Activated T-cell treated with anti-CD3 and anti-CD28 coated beads for 24 hours (primary cell): ENCODE measurements at regions not wholly inside any gene's neighbourhood (a gene's known extent, or its start where the extent isn't known, plus 50 kb on each side); places are given as distances from the start of the nearest gene placed in this dataset.

Experiments
- DNase-seq: peaks from one replicate; pipeline ENCODE4 v3.0.0-alpha.2; 2020; ENCODE audit warnings: low read depth

GRCh38 chr4:24057915-24058559 is 168.2 kb upstream of the PPARGC1A start:
- DNase-seq = no peak

- no peak for DNase-seq
Measured at GRCh38 chr4:24056289-24056688, 166.4 kb upstream of the PPARGC1A start.

GRCh38 chr4:24055623-24056022 is 165.8 kb upstream of the PPARGC1A start:
- no peak for DNase-seq

- DNase-seq = no peak
Measured at GRCh38 chr4:24054910-24055309, 165.1 kb upstream of the PPARGC1A start.

GRCh38 chr4:24053934-24054333 is 164.1 kb upstream of the PPARGC1A start:
- DNase-seq = no peak

- no peak for DNase-seq
Measured at GRCh38 chr4:24044610-24045589, 155.1 kb upstream of the PPARGC1A start.

- no peak for DNase-seq
Measured at GRCh38 chr4:24042094-24042493, 152.2 kb upstream of the PPARGC1A start.

- DNase-seq = no peak
Measured at GRCh38 chr4:24040811-24041210, 151.0 kb upstream of the PPARGC1A start.

- no peak for DNase-seq
Measured at GRCh38 chr4:24033626-24034025, 143.8 kb upstream of the PPARGC1A start.

- no peak for DNase-seq
Measured at GRCh38 chr4:24032371-24032989, 142.6 kb upstream of the PPARGC1A start.

GRCh38 chr4:24026596-24026995 is 136.7 kb upstream of the PPARGC1A start:
- no peak for DNase-seq

- DNase-seq = no peak
Measured at GRCh38 chr4:24024605-24025004, 134.8 kb upstream of the PPARGC1A start.

GRCh38 chr4:24024157-24024556 is 134.3 kb upstream of the PPARGC1A start:
- DNase-seq = no peak

- DNase-seq = no peak
Measured at GRCh38 chr4:24015782-24016181, 125.9 kb upstream of the PPARGC1A start.

GRCh38 chr4:24013668-24014422 is 124.0 kb upstream of the PPARGC1A start:
- DNase-seq = no peak

- no peak for DNase-seq
Measured at GRCh38 chr4:24010994-24011393, 121.1 kb upstream of the PPARGC1A start.

GRCh38 chr4:24010573-24010972 is 120.7 kb upstream of the PPARGC1A start:
- DNase-seq = no peak

GRCh38 chr4:24007860-24008261 is 118.0 kb upstream of the PPARGC1A start:
- no peak for DNase-seq

- DNase-seq = no peak
Measured at GRCh38 chr4:24006269-24006668, 116.4 kb upstream of the PPARGC1A start.

- no peak for DNase-seq
Measured at GRCh38 chr4:24003926-24004325, 114.1 kb upstream of the PPARGC1A start.

GRCh38 chr4:24003496-24003895 is 113.6 kb upstream of the PPARGC1A start:
- DNase-seq = no peak

- no peak for DNase-seq
Measured at GRCh38 chr4:24002330-24002966, 112.6 kb upstream of the PPARGC1A start.
